ENCODE measurements at regions not wholly inside any gene's neighbourhood (a gene's known extent, or its start where the extent isn't known, plus 50 kb on each side); places are given as distances from the start of the nearest gene placed in this dataset.
"Not testable (repeated sequence)": the region's sequence is repeated elsewhere in the genome, so short reads cannot be mapped to it uniquely, and the experiment has no call there.

DNA sequence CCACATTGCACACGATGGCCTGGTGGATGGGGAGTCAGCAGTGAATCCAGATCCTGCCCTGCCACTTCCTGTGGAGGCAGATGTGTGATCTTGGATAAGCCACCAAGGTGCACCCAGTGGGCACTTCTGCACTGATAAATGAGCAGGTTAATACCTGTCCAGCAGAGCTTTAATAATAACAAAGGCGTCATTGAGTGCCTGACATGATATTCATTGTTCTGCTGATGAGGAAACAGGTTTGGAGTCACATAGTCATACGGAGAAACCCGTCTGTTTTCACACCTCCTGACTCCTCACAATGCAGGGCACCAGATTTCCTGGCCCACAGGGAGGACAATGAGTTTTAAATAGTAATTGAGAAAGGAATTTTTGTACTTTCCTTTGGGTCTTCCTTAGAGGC lies 324.6 kb upstream of the CDH5 start:
- DNase-seq, result no peak

DNA sequence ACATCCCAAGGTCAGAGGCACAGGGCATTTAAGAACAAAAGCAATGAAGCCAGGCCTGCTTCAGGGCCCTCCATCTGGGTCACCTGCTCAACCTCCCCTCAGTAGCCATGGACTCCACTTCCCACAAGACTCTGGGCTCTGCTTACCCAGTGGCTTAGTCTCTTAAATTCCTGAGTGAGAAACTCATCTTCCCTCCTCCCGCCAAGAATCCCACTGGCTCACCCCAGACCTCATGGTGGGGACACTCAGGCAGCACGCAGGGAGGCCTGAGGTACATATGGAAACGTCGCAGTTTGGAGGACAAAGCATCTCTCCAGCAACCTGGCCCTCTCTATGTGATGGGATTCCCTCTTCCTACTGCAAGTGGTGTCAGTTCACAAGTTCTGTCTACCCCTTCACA lies 326.7 kb upstream of the CDH5 start:
- DNase-seq, result no peak

DNA sequence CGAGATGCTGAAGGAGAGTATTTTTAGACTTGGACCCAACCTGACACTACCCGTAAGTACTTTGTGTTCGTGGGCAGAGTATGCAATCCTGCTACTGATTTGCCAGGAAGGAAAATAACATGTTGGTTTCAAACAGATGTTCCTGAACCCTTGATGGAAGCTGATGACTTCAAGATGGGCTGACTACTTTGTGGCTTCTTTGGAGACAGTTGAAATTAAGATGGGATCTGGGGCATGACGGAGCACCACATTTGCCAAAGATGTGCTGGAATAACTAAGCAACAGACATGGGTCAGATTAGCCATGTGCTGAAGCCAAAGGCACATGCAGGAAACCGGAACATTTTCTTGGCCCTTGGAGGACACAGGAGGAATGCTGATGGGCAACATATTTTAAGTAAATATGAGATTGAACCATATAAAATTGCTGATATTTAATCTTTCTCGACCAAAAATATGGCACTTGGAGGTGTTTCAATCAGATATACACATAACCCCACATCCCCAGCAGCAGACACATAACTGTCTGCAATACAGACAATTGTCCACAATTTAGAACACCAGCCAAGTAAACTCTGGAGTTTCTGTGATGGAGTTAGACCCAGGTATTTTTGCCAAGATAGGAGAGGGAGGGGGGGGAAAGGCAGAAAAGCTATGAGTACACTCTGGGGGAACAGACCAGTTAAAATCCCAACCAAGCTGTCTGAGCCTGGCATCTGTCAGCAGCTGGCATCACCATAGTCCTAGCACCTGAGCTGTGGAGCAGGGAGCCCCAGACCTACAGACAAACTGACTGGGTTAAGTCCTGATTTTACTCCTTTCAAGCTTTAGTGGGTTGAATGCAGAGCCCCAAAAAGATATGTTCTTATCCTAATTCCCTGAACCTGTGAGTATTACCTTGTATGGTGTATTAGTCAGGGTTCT lies 329.4 kb upstream of the CDH5 start:
- DNase-seq, result no peak

DNA sequence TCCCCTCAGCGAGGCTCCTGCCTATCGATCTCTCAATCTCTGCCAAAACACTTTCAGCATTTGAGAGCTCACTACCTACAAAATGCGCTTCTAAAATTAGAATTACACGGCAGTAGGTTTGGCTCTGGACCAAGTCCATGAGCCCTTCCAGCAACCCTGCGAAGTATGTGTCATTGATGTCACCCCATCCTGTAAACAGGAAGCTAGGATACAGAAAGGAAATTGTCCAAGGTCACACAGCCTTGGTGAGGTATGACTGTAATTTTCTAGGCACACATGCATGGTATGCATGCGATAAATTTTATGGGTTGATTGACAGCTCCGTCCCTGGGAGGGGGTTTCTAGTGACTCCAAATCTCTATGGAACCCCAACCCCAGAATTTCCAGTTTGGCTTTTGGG lies 330.3 kb upstream of the CDH5 start:
- DNase-seq, result no peak

DNA sequence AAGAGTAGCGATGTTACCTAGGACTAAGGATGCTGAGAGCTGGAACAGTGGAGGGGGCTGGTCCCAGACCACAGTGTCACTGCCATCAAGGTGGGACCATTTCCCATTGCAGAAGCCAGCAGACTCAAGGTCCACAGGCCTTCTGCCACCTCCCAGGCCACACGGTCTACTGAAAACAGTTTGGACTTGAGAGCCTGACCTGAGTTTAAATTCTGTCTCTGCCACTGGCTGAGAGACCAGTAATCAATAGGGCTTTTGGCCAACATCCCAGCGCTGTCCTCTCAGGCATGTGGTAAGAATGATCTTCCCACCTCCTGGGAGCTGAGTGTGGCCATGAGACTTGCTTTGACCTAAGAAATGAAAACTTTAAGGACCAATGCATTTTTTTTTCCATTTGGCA lies 331.4 kb upstream of the CDH5 start:
- no peak for DNase-seq

DNA sequence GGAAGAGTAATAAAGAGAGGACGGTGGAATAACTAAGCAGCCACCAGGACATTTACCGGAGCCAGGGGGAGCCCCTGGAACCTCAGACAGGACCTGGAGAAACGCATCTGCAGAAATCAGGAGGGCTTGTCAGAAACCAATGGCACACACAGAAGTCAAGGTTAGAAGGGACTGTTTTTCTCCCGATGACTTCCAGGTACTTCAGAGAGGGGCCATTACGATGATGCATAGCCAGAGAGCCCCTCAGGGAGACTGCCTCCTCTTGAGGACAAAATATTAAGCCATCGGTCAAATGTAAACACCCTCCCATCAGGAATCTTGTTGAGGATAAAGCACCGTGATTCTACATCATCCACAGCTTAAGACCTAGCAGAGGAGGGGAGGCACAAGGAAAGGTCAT lies 333.6 kb upstream of the CDH5 start:
- DNase-seq, result no peak

DNA sequence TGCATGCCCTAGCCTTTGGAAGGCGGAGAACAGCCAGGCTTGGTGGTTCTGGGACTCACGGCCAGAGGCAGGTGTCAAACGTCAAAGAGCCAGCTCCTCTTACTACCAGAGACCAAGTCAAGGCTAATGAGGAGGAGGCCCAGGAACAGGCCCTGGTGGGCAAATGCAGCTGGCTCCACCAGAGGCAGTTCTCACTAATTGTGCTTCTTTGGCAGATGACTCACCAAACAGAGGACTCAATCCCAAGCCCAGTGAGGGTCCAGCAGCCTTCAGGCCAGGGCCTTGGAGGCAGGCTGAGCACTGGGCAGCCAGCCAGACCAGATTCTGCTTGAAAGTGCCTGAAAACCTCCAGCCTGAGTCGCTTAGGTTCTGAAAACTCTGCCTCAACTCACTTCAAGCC lies 336.5 kb upstream of the CDH5 start:
- no peak for DNase-seq

DNA sequence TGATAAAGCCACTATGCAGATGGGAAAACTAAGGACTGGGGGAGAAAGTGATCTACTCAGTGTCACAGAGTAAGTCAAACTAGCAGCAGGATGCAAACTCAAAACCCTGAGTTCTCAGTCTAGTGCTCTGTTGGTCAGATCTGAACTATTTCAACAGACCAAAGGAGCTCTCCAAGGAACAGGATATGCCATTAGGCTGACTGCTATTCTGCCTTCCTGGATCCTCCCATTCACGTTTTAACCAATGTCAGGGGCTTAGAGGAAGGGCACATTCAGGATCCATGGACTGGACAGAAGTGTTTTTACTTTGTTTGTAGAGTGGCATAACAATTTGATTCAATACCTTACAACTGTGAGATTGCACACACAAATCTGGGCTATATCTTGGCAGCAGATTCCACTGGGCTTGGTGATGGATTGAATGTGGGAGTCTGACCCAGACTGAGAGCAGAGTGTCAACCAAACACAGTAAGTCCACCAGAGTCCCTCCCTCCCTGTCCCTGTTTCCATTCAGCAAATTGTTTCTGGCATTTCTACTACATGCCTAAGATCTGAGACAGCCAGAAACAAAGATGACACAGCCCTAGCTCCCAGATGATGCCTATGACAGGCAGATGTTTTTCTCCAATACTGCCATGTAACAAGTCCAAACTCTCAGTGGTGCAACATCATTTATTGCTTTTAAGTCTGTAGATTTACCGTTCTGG lies 337.8 kb upstream of the CDH5 start:
- no peak for DNase-seq

DNA sequence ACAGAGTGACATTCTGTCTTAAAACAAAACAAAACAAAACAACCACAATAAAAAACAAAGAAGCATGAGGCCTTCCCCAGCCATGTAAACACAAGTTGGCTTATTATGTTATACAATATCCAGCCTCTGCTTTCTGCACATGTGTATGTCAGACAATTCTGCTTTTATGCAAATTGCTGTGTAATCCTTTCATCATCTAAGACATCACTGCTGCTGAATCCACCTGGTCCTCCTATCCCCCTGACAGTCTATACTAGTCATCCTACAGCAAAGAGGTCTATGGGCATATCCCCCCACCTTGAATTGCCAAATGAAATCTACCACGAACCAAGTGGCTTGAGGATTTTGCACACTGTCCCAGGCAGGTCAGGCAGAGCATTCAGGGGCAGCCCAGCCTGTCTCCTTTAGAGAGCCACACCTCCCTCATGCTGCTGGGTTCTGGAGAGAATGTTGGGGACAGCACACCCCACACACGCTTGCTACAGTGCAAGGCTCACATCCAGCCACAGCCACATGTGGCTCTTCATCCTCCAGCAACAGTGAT lies 339.6 kb upstream of the CDH5 start:
- DNase-seq, result no peak

DNA sequence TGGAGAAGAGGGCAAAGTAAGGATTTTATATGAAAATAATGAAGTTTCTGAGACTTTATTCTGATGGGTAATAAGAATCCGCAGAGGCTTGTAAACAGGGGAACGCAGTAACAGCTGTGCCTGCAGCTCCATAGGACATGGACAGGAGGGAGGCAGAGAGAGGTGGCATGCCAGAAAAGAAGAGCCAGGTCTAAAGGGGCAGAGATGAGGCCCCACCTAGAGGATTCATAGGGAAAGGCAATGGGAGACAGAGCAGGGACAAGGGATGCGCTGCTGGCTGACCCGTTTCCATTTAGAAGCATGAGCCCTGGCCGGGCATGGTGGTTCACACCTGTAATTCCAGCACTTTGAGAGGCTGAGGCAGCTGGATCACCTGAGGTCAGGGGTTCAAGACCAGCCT lies 340.3 kb upstream of the CDH5 start:
- no peak for DNase-seq

DNA sequence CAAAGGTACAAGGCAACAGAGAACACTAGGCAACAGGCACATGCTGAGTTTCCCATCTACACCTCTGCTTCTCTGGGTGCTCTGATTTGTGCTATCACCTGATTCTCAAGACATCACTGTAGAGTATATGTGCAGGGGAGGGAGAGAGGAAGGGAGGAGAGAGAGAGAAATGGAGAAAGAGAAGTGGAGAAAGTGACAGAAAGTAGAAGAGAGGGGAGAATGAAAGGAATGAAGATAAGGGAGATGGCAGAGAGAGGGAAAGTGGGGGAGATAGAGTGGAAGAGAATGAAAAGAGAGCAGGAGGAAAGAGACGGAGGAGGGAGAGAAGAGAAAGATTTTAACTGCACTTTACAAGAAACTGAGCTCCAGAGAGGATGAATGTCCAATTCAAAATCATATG lies 340.7 kb upstream of the CDH5 start:
- no peak for DNase-seq

DNA sequence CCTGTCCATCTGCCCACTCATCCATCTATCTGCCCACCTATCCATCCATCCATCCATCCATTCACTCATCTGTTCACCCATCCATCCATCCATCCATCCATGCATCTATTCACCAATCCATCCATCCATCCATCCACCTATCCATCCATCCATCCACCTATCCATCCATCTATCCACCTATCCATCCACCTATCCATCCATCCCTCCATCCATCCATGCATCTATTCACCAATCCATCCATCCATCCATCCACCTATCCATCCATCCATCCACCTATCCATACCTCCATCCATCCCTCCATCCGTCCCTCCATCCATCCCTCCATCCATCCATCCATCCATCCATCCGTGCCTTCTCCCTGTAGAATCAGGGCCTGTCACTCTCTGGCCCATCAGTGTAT lies 341.9 kb upstream of the CDH5 start:
- not testable (repeated sequence) for DNase-seq

DNA sequence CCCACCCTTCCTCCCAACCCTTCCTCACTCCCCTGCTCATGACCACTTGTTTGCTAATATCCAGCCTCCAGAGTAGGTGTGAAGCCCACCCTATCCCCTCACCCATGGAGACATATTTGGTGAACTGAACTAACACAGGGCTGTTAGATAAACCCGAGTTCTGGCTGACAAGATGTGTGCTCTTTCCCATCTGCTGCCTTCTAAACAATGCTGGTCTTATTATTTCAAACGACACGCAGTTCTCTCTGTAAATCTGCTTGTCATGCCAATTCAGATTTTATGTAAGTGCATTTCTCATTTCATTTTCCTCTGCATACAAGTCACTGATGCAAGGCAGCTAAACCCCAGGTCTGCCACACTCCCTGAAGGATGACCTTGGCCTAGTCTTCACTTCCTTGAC lies 343.0 kb upstream of the CDH5 start:
- no peak for DNase-seq

DNA sequence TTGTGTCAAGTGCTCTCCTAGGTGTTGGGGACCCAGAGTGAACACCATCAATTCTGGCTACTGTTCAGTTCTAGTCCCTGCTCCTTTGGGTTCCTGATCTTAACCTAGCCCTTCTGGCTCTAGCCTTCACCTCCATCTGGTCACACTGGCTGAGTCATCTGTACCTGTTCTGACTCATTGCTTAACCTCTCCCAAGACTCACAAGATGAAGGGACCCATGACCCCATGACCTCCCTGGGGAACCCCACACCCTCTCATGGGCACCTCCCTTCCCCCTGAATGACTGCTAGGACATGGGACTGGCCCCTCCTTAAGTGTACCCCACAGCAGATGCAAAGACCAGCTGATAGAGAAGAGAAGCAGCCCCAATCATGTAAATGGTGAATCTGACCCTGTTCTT lies 345.8 kb upstream of the CDH5 start:
- no peak for DNase-seq

DNA sequence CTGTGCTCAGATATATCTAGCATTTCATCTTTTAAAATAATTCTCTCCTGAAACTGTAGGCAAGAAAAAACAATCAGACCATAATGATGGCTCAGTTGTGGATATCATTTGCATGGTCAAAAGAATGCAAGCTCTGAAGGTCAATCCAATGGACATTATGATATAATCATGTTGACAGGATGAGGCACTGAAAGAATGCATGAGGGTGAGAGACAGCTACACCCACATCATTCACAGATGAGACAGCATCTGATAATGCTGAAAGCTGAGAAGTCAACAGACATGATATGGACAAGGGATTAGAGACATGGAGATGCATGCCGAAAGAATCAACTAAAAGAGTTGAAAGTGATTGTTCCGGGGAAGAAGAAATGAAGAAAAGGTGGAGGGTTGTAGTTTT lies 346.4 kb upstream of the CDH5 start:
- no peak for DNase-seq

DNA sequence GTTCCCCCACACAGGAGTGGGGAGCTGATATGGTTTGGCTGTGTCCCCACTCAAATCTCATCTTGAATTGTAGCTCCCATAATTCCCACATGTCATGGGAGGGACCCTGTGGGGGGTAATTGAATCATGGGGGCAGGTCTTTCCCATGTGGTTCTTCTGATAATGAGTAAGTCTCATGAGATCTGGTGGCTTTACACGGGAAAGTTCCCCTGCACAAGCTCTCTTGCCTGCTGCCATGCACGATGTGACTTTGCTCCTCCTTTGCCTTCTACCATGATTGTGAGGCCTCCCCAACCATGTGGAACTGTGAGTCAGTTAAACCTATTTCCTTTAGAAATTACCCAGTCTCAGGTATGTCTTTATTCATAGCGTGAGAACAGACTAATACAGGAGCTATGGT lies 347.0 kb upstream of the CDH5 start:
- not testable (repeated sequence) for DNase-seq

DNA sequence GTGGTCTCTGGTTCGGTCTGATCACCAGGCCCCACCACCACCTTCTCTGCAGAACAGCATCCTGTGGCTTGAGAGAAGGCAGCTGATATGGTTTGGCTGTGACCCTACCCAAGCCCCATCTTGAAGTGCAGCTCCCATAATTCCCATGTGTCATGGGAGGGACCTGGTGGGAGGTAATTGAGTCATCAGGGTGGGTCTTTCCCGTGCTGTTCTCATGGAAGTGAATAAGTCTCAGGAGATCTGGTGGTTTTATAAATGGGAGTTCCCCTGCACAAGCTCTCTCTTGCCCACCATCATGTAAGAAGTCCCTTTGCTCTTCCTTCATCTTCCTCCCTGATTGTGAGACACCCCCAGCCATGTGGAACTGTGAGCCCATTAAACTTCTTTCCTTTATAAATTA lies 352.3 kb upstream of the CDH5 start:
- no peak for DNase-seq

DNA sequence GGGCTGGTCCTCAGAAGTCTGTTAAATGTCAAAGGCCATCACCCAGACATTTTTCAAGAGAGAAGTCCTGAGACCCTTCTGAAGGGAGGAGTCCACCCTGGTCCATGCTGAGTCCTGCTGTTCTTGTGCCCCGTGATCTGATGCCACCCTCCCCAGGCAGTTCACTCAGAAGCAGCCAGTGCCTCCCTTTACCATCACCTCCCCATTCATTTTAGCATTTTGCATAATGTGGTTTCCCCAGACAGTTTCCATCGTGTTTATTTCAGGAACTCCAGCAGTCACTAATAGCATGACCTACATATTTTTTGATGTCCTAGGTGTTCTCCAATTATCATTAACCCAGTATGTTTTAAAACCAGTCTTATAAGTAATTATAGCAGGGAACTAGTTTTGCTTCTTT lies 353.0 kb upstream of the CDH5 start:
- no peak for DNase-seq

DNA sequence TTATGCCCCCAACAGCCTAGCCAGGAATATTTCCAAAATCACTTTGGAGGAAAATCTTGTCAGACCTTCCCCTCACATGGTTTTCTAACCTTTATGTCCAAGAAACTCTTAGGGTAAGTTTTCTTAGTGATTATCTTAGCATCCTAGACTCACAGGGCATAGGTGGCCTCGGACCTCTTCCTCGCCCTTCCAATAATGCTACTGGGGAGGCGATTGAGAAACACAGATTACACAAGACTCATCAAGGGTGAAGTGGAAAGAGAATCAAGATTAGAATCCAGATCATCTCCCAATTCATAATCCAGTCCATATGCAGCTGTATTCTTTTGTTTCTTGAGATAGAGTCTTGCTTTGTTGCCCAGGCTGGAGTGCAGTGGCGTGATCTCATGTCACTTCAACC lies 358.4 kb upstream of the CDH5 start:
- no peak for DNase-seq

DNA sequence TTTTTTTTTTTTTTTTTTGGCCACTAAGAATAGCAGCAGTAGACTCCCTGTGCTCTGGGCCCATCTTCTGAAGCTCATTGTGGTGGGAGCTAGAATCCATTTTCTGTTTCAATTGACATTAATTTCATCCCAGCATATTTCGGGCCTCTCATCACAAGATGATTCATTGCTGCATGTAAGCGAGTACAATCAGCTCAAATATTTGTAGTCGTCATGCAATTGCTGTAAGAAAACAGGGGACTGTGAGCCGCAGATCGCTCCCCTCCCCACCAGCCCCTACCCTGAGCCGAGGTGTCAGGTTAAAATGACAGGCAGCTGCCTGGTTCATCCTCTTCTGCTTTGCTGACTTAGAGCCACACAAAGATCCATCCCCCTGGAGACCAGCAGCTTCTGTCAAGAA lies 358.8 kb upstream of the CDH5 start:
- no peak for DNase-seq

DNA sequence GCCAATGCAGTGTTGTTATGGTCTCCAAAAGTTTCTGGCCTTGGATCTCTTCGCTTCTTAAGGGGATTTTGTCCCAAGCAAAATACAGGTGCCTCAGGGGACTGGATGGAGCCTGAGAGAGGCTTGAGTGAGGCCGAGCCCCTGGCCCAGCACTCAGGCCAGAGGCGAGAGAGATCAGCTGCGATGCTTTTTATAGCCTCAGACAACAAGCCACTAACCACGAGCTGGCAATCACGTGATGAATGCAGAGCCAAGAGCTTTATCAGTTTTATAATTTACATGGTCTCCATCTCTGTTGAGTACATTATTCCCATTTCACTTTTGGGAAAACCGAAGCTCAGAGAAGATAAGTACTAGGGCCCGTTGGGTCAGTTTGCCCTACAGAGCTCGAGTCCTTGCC lies 360.0 kb upstream of the CDH5 start:
- no peak for DNase-seq

DNA sequence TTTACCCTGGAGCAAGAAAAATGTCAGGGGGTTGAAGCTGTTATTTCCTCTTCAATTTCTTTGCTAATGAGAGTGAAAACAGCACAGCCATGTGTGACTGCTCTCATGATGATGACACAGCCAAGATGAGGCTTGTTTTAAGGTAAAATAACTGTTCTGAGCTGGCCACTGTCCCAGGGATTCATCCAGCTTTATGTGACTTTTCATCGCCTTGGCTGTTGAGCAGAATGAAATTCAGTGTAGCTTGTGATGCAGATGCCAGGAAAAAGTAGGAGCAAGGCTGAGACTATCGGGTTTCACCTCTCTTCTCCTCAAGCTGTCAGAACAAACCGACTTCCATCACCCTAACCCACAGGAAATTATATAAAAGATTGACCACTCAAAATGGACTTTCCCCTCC lies 361.8 kb upstream of the CDH5 start:
- no peak for DNase-seq

DNA sequence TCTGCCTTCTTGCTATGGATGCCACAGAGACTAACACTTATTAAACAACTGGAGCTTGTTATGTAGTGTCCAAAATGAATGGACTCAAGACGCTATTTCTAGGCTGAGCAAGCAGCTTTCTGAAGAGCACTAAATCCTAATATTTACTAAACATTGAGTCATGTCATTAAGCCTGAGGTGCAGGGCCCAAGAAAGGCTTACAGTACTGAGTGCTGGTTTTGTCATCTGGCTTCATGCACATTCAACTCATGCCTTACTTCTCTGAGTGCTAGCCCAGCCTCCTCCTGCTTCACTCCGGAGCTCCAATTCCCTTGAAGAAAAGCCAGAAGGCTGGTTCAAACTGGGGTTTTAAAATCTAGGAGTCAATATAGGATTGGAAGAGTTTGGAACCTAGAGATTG lies 363.3 kb upstream of the CDH5 start:
- DNase-seq, result no peak

DNA sequence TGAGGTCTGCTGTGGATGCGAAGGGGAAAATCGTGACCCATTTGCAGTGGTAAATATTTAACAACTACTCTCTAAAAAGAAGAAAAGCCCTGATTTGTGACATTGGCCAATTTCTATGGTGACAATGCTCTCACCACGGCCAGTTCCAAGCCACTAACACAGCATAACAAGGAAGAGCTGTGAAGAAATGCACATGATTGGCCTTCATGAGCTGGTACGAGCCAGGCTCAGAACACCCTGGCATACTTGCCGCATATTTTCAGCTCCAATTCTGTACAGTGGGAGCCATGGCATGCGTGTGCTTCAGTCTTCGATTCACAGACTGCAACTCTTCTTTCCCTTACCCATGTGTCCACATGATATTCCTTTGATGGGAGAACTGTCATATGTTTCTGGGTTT lies 363.9 kb upstream of the CDH5 start:
- no peak for DNase-seq
